CD14-positive monocyte (primary cell): ENCODE measurements at regions not wholly inside any gene's neighbourhood (a gene's known extent, or its start where the extent isn't known, plus 50 kb on each side); places are given as distances from the start of the nearest gene placed in this dataset.

Experiments
- DNase-seq, 3 donors: peaks; one replicate each; pipeline ENCODE4 v3.0.0-alpha.2; 2011 to 2022
- H2AFZ ChIP-seq: 2 replicates; pipeline ENCODE4 v1.6.0; 2012; ENCODE audit warnings: mild to moderate bottlenecking, low read depth, low read length, inconsistent platforms; ENCODE audit not compliant: insufficient read depth, poor library complexity, severe bottlenecking
- H3K27ac ChIP-seq, 2 donors: 1 replicate in 1 of 2; 2 replicates in 1 of 2; pipeline ENCODE4 v1.5.1; 2012 to 2013; ENCODE audit warnings: low read length in 2 of 2, control low read depth in 1 of 2, inconsistent platforms in 1 of 2, low read depth in 1 of 2, mild to moderate bottlenecking in 1 of 2
- H3K27me3 ChIP-seq, 2 donors: one replicate each; pipeline versions ENCODE4 v1.6.0 to v1.6.1; 2011 to 2013; ENCODE audit warnings: low read length in 2 of 2; ENCODE audit not compliant: control insufficient read depth in 2 of 2, insufficient read depth in 2 of 2
- H3K36me3 ChIP-seq, 2 donors: replicated peaks in 1 of 2; 1 replicate in 1 of 2; 2 replicates in 1 of 2; pipeline versions ENCODE4 v1.5.1 to v1.6.1; 2012 to 2013; ENCODE audit warnings: low read length in 2 of 2, control low read depth in 1 of 2, inconsistent platforms in 1 of 2, mild to moderate bottlenecking in 1 of 2; ENCODE audit not compliant: insufficient read depth in 2 of 2, control insufficient read depth in 1 of 2
- H3K4me1 ChIP-seq, 2 donors: 1 replicate in 1 of 2; 2 replicates in 1 of 2; pipeline versions ENCODE4 v1.5.1 to v1.6.1; 2012 to 2013; ENCODE audit warnings: low read length in 2 of 2, control low read depth in 1 of 2, inconsistent platforms in 1 of 2, mild to moderate bottlenecking in 1 of 2, moderate library complexity in 1 of 2; ENCODE audit not compliant: insufficient read depth in 2 of 2, control insufficient read depth in 1 of 2
- H3K4me2 ChIP-seq: replicated peaks from 2 replicates; pipeline ENCODE3; 2012; ENCODE audit warnings: low read length, moderate library complexity, mild to moderate bottlenecking; ENCODE audit not compliant: poor library complexity, severe bottlenecking; ENCODE audit errors: extremely low read depth
- H3K4me3 ChIP-seq, 3 experiments: fragments of 200-600 bp in 1 of 3; sonication (generic) in 1 of 3; replicated peaks in 1 of 3; 1 replicate in 2 of 3; 2 replicates in 1 of 3; pipeline ENCODE4 v1.5.1; 2011 to 2013; ENCODE audit warnings: low read length in 3 of 3, mild to moderate bottlenecking in 3 of 3, control low read depth in 2 of 3, low read depth in 2 of 3, inconsistent platforms in 1 of 3, moderate library complexity in 1 of 3
- H3K79me2 ChIP-seq: 2 replicates; pipeline ENCODE4 v1.6.0; 2012; ENCODE audit warnings: mild to moderate bottlenecking, control low read depth, inconsistent platforms, low read length, moderate library complexity; ENCODE audit not compliant: insufficient read depth
- H3K9ac ChIP-seq: 2 replicates; pipeline ENCODE4 v1.6.0; 2017; ENCODE audit warnings: low read length, mild to moderate bottlenecking; ENCODE audit not compliant: insufficient read depth, poor library complexity, severe bottlenecking
- H3K9me3 ChIP-seq, 2 donors: replicated peaks in 1 of 2; 1 replicate in 1 of 2; 2 replicates in 1 of 2; pipeline versions ENCODE4 v1.5.1 to v1.6.1; 2012 to 2013; ENCODE audit warnings: low read length in 2 of 2, control low read depth in 1 of 2; ENCODE audit not compliant: control insufficient read depth in 1 of 2, insufficient read depth in 1 of 2
- H4K20me1 ChIP-seq: 2 replicates; pipeline ENCODE4 v1.6.0; 2012; ENCODE audit warnings: mild to moderate bottlenecking, low read length, control low read depth, moderate library complexity; ENCODE audit not compliant: insufficient read depth
- H3K27ac Mint-ChIP-seq, 7 donors: one replicate each; pipeline ENCODE4 v1.8.0; 2020; ENCODE audit warnings: mild to moderate bottlenecking in 7 of 7, mixed read lengths in 7 of 7, moderate library complexity in 6 of 7, inconsistent platforms in 2 of 7
- H3K27me3 Mint-ChIP-seq, 3 donors: one replicate each; pipeline ENCODE4 v1.8.0; 2021 to 2022; ENCODE audit warnings: low read depth in 3 of 3, mild to moderate bottlenecking in 3 of 3, mixed read lengths in 3 of 3, moderate library complexity in 3 of 3, inconsistent platforms in 1 of 3
- H3K36me3 Mint-ChIP-seq, 2 donors: one replicate each; pipeline ENCODE4 v1.8.0; 2020; ENCODE audit warnings: mixed read lengths in 2 of 2, inconsistent platforms in 1 of 2, mild to moderate bottlenecking in 1 of 2
- H3K4me1 Mint-ChIP-seq: one replicate; pipeline ENCODE4 v1.8.0; 2020; ENCODE audit warnings: mild to moderate bottlenecking, mixed read lengths
- H3K4me3 Mint-ChIP-seq, 2 donors: one replicate each; pipeline ENCODE4 v1.8.0; 2020; ENCODE audit warnings: mild to moderate bottlenecking in 2 of 2, mixed read lengths in 2 of 2, moderate library complexity in 1 of 2
- H3K9me3 Mint-ChIP-seq, 7 donors: one replicate each; pipeline ENCODE4 v1.8.0; 2020 to 2022; ENCODE audit warnings: mixed read lengths in 7 of 7, mild to moderate bottlenecking in 6 of 7, moderate library complexity in 6 of 7, inconsistent platforms in 2 of 7
- WGBS: methylation state at CpG from one replicate; pipeline ENCODE4 v1.1.5; 2013; ENCODE audit warnings: missing lambda C conversion rate; ENCODE audit not compliant: insufficient coverage; 5-methylcytosine and 5-hydroxymethylcytosine counted together
- intact Hi-C, 2 donors: fragments of 100-400 bp; cut with micrococcal nuclease; formaldehyde crosslinking; loops; one replicate each; pipeline versions ENCODE4 v1.15.0 to v1.15.1; 2023
- TF ChIP-seq, protein P1 (sequence below): fragments of 200-600 bp; IDR thresholded peaks from one replicate; pipeline ENCODE4 v1.8.0; 2022; ENCODE audit warnings: antibody characterized with exemption, mild to moderate bottlenecking

DNA sequence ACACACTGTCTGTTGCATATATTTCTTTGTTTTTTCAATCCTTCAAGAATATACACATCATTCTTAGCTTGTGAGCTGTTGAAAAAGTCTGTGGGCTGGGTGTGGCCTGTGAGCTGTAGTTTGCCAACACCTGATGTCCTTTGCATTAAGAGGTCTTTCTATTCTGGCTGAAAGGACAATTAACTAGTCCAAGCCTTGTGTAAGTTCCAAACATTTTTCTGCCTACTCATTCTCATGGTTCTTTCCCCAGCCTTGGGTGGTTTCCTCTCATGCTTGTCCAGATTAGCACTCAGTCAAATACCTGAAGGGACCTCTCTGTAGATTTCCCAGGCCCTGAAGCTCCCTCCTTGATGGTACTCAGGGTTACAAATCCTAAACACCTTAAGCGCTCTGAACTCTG is 57.8 kb upstream of the NABP1 start:
- Mint-ChIP-seq H3K27ac (peak overlapping the region in 5 of 7 donors; percentile 17 to 82 (median 67)), H3K9me3 (peaks cover 0 to 2% (median 0%) of the 10 kb centered on the region in 7 donors), H3K27me3 (peaks cover 0 to 2% (median 0%) of the 10 kb centered on the region in 3 donors), H3K4me1 (peaks cover 59% of the 10 kb centered on the region), H3K4me3 (no peak overlapping the region), H3K36me3 (peaks cover 0 to 6% of the 10 kb centered on the region in 2 donors)
- H3K27me3 ChIP-seq: no peaks in the 10 kb centered on the region
- no peaks in the 10 kb centered on the region for H4K20me1 ChIP-seq
- no peaks in the 10 kb centered on the region for H3K9me3 ChIP-seq
- H3K36me3 ChIP-seq: no peaks in the 10 kb centered on the region
- peaks cover 46 to 59% of the 10 kb centered on the region in 2 donors for H3K4me1 ChIP-seq
- intact Hi-C loops: loop anchor here in 1 of 2 donors (5.0 kb wide), 1 partner anchor 57 kb away; the partner anchor contains the start of gene NABP1
- no peaks in the 10 kb centered on the region for H3K79me2 ChIP-seq
- WGBS: 88% methylated on average over 1 of the region's 1 CpG
- TF ChIP-seq, protein P1, sequence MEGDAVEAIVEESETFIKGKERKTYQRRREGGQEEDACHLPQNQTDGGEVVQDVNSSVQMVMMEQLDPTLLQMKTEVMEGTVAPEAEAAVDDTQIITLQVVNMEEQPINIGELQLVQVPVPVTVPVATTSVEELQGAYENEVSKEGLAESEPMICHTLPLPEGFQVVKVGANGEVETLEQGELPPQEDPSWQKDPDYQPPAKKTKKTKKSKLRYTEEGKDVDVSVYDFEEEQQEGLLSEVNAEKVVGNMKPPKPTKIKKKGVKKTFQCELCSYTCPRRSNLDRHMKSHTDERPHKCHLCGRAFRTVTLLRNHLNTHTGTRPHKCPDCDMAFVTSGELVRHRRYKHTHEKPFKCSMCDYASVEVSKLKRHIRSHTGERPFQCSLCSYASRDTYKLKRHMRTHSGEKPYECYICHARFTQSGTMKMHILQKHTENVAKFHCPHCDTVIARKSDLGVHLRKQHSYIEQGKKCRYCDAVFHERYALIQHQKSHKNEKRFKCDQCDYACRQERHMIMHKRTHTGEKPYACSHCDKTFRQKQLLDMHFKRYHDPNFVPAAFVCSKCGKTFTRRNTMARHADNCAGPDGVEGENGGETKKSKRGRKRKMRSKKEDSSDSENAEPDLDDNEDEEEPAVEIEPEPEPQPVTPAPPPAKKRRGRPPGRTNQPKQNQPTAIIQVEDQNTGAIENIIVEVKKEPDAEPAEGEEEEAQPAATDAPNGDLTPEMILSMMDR: no peak
- no peak overlapping the region for H3K9ac ChIP-seq
- DNase-seq: peak in 2 of 3 donors; percentile 33 to 78
- H2AFZ ChIP-seq: no peak overlapping the region
- no peak overlapping the region for H3K4me3 ChIP-seq
- peak overlapping the region in 1 of 2 donors; percentile 34 for H3K27ac ChIP-seq
- no peak overlapping the region for H3K4me2 ChIP-seq

DNA sequence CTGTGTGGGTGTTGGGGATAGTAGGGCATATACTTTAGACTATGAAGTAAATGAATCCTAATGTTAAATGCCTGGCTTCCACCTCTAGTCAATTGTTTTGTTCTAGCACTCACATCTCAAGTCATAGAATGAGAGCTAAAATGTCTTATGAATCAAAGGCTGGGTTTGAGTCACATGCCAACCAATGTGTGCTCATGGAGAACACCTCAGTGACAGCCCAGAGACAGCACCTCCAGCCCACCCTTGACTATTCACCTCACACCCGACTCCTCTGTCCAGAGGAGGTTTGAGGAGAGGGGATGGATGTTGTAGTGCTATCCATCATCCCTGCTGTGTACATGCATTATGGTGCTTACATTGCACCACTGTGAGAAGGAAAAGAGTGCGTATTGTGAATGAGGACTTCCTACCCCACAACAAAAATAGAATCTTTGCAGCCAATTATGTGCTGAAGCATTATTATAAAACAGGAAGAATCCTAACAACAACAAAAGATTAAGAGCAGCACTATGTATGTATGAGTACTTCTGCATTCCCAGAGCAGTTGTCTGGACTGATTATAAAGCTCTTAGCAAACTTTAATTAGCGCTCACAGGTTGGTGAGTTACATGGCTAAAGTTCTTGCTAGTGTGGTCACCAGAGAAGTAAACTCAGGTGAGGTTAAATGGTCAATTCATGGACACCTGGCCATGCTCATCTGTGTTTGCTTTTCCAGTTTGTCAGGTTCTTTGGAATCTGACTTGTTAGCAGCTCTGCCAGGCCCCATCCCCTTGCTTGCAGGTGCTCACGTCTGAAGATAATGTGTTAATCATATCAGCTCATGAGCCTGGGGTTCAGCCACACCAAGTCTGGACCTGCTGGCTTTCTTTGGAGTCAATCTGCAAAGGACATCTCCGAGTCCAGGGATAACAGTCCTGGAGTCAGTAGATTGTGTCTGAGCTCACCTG is 55.3 kb upstream of the NABP1 start:
- intact Hi-C loops: loop anchor here in 1 of 2 donors (5.0 kb wide), 1 partner anchor 55 kb away; the partner anchor contains the start of gene NABP1
- H3K27me3 Mint-ChIP-seq: peaks cover 0 to 3% (median 2%) of the 10 kb centered on the region in 3 donors
- peaks cover 0 to 3% (median 0%) of the 10 kb centered on the region in 7 donors for H3K9me3 Mint-ChIP-seq
- H3K27ac Mint-ChIP-seq: peak overlapping the region; percentile 52 to 89 (median 81)
- H3K4me1 Mint-ChIP-seq: peaks cover 65% of the 10 kb centered on the region
- H3K36me3 ChIP-seq: no peaks in the 10 kb centered on the region
- peaks cover 46 to 54% of the 10 kb centered on the region in 2 donors for H3K4me1 ChIP-seq
- peak overlapping the region; percentile 41 to 61 for H3K27ac ChIP-seq
- WGBS: 76% methylated on average over 3 of the region's 5 CpGs
- TF ChIP-seq, protein P1: no peak
- H2AFZ ChIP-seq: peak overlapping the region; percentile 0
- H4K20me1 ChIP-seq: no peaks in the 10 kb centered on the region
- H3K9ac ChIP-seq: no peak overlapping the region
- H3K4me3 Mint-ChIP-seq: peak overlapping the region in 1 of 2 donors; percentile 6
- H3K9me3 ChIP-seq: no peaks in the 10 kb centered on the region
- H3K36me3 Mint-ChIP-seq: peaks cover 0 to 6% of the 10 kb centered on the region in 2 donors
- peak in 2 of 3 donors; percentile 17 to 59 for DNase-seq
- no peaks in the 10 kb centered on the region for H3K79me2 ChIP-seq
- H3K4me2 ChIP-seq: peak overlapping the region; percentile 15
- peak overlapping the region in 1 of 3 experiments; percentile 3 for H3K4me3 ChIP-seq
- H3K27me3 ChIP-seq: no peaks in the 10 kb centered on the region
